HCT116 (cell line): ENCODE measurements at regions not wholly inside any gene's neighbourhood (a gene's known extent, or its start where the extent isn't known, plus 50 kb on each side); places are given as distances from the start of the nearest gene placed in this dataset.

Experiments
- ATAC-seq: fragments of 200-7000 bp; cut with Tn5 transposase; 2 replicates; pipeline ENCODE4 v1.9.1; 2020; ENCODE audit warnings: mild to moderate bottlenecking, moderate library complexity
- BruUV-seq: library from RNA; stranded (reverse); fragments of 400-500 nt; replicated peaks from 2 replicates; lab custom pipeline; 2021; lab: Mats Ljungman, UMichigan
- CTCF ChIA-PET: fragments of 300-600 bp; sonication (Branson Sonifier 250); formaldehyde crosslinking; loops from one replicate; lab custom pipeline; 2021; ENCODE audit warnings: antibody characterized with exemption; lab: Charles Lee
- POLR2A ChIA-PET: fragments of 300-600, 350-600 bp; sonication (Branson Sonifier 250); formaldehyde crosslinking; loops from one replicate; lab custom pipeline; 2021; ENCODE audit warnings: antibody characterized with exemption; lab: Charles Lee
- RAD21 ChIA-PET, 2 experiments: fragments of 300-600 bp; sonication (Branson Sonifier 250); formaldehyde crosslinking; loops; one replicate each; lab custom pipeline; 2023; ENCODE audit warnings: low total read pairs in 2 of 2; ENCODE audit not compliant: uncharacterized antibody in 2 of 2, unreplicated experiment in 2 of 2, low non-redundant PET in 1 of 2; lab: Charles Lee
- DNase-seq: peaks from one replicate; pipeline ENCODE4 v3.0.0-alpha.2; 2010; ENCODE audit warnings: low read depth, low spot score
- H2AFZ ChIP-seq: fragments of 200-600 bp; shearing (Covaris generic), sonication (generic); 2 replicates; pipeline ENCODE4 v1.6.1; 2017; ENCODE audit warnings: low read depth, mixed run types, mixed read lengths, antibody characterized with exemption, low read length; ENCODE audit not compliant: poor library complexity, severe bottlenecking
- H3K27ac ChIP-seq: 2 replicates; pipeline ENCODE4 v1.5.1; 2012; ENCODE audit warnings: low read depth, low read length
- H3K27me3 ChIP-seq: fragments of 200-600 bp; sonication (generic); 2 replicates; pipeline ENCODE4 v1.6.1; 2016; ENCODE audit warnings: mixed run types, low read length, mixed read lengths; ENCODE audit not compliant: insufficient read depth
- H3K36me3 ChIP-seq, 2 experiments: fragments of 200-500 bp in 1 of 2; fragments of 200-600 bp in 1 of 2; sonication (Bioruptor generic) in 1 of 2; sonication (generic) in 1 of 2; 2 replicates each; pipeline versions ENCODE4 v1.5.1 to v1.6.1; 2014 to 2016; ENCODE audit warnings: low read length in 2 of 2, inconsistent platforms in 1 of 2, mixed read lengths in 1 of 2, mixed run types in 1 of 2; ENCODE audit not compliant: insufficient read depth in 2 of 2, control insufficient read depth in 1 of 2
- H3K4me1 ChIP-seq, 2 experiments: fragments of 200-600 bp in 1 of 2; sonication (generic) in 1 of 2; 2 replicates each; pipeline versions ENCODE4 v1.5.1 to v1.6.1; 2012 to 2017; ENCODE audit warnings: low read length in 2 of 2, inconsistent platforms in 1 of 2, mild to moderate bottlenecking in 1 of 2, mixed read lengths in 1 of 2, mixed run types in 1 of 2, moderate library complexity in 1 of 2; ENCODE audit not compliant: insufficient read depth in 2 of 2, control insufficient read depth in 1 of 2
- H3K4me2 ChIP-seq: fragments of 200-600 bp; sonication (generic); 2 replicates; pipeline ENCODE4 v1.6.1; 2017; ENCODE audit warnings: mixed run types, low read length, mixed read lengths
- H3K4me3 ChIP-seq, 2 experiments: fragments of 200-600 bp in 1 of 2; sonication (generic) in 1 of 2; replicated peaks in 1 of 2; 2 replicates each; pipeline ENCODE4 v1.5.1; 2011 to 2016; ENCODE audit warnings: low read length in 2 of 2, control low read depth in 1 of 2, low read depth in 1 of 2, mild to moderate bottlenecking in 1 of 2, mixed read lengths in 1 of 2, mixed run types in 1 of 2
- H3K79me2 ChIP-seq: fragments of 200-600 bp; sonication (generic); 2 replicates; pipeline ENCODE4 v1.6.1; 2017; ENCODE audit warnings: mild to moderate bottlenecking, mixed run types, low read length, moderate library complexity, mixed read lengths; ENCODE audit not compliant: insufficient read depth
- H3K9ac ChIP-seq: fragments of 200-600 bp; sonication (generic); 2 replicates; pipeline ENCODE4 v1.6.1; 2016; ENCODE audit warnings: low read length, mixed read lengths
- H3K9me2 ChIP-seq: fragments of 200-600 bp; sonication (generic), shearing (Covaris generic); 2 replicates; pipeline ENCODE4 v1.6.1; 2017; ENCODE audit warnings: mixed run types, mild to moderate bottlenecking, moderate library complexity; ENCODE audit not compliant: insufficient read depth
- H3K9me3 ChIP-seq, 2 experiments: fragments of 200-500 bp in 1 of 2; fragments of 200-600 bp in 1 of 2; sonication (Bioruptor generic) in 1 of 2; sonication (generic) in 1 of 2; 2 replicates each; pipeline ENCODE4 v1.6.1; 2014 to 2017; ENCODE audit warnings: low read length in 2 of 2, mixed read lengths in 2 of 2, inconsistent platforms in 1 of 2, low read depth in 1 of 2, mild to moderate bottlenecking in 1 of 2, mixed run types in 1 of 2, moderate library complexity in 1 of 2; ENCODE audit not compliant: control insufficient read depth in 1 of 2, insufficient read depth in 1 of 2
- H4K20me1 ChIP-seq: fragments of 200-600 bp; sonication (generic), shearing (Covaris generic); 2 replicates; pipeline ENCODE4 v1.6.1; 2017; ENCODE audit warnings: mixed run types, mild to moderate bottlenecking, moderate library complexity; ENCODE audit not compliant: insufficient read depth
- CBX3 ChIP-seq: IDR thresholded peaks from 2 replicates; pipeline ENCODE4 v1.6.1; 2012; ENCODE audit warnings: low read depth
- CTCF ChIP-seq, 3 experiments: fragments of 200-600 bp in 1 of 3; sonication (generic) in 1 of 3; IDR thresholded peaks in 2 of 3; conservative IDR thresholded peaks in 1 of 3; 2 replicates each; pipeline ENCODE4 v1.5.1; 2012 to 2017; ENCODE audit warnings: low read depth in 2 of 3, low read length in 2 of 3, antibody characterized with exemption in 1 of 3, borderline replicate concordance in 1 of 3, control low read depth in 1 of 3, mild to moderate bottlenecking in 1 of 3, mixed read lengths in 1 of 3, mixed run types in 1 of 3, moderate library complexity in 1 of 3; ENCODE audit not compliant: insufficient read depth in 1 of 3
- ELF1 ChIP-seq: IDR thresholded peaks from 2 replicates; pipeline ENCODE4 v1.6.1; 2012; ENCODE audit warnings: low read depth, borderline replicate concordance
- EZH2 ChIP-seq: fragments of 200-600 bp; sonication (generic); IDR thresholded peaks from 2 replicates; pipeline ENCODE4 v1.6.1; 2017; ENCODE audit warnings: antibody characterized with exemption, mixed run types
- EZH2phosphoT487 ChIP-seq: fragments of 200-600 bp; IDR thresholded peaks from 2 replicates; pipeline ENCODE4 v1.6.1; 2018; ENCODE audit warnings: antibody characterized with exemption, borderline replicate concordance
- FOSL1 ChIP-seq: IDR thresholded peaks from 2 replicates; pipeline ENCODE4 v1.6.1; 2012; ENCODE audit warnings: low read depth
- JUND ChIP-seq: IDR thresholded peaks from 2 replicates; pipeline ENCODE4 v1.6.1; 2012
- POLR2A ChIP-seq: IDR thresholded peaks from 2 replicates; pipeline ENCODE4 v1.7.0; 2011; ENCODE audit warnings: borderline replicate concordance; ENCODE audit not compliant: insufficient read depth, insufficient read length; ENCODE audit errors: extremely low read depth
- POLR2AphosphoS5 ChIP-seq: IDR thresholded peaks from 2 replicates; pipeline ENCODE4 v1.6.1; 2011; ENCODE audit warnings: mild to moderate bottlenecking, low read depth, low read length, moderate library complexity
- RAD21 ChIP-seq: IDR thresholded peaks from 2 replicates; pipeline ENCODE4 v1.6.1; 2012; ENCODE audit warnings: low read depth, mild to moderate bottlenecking
- REST ChIP-seq: IDR thresholded peaks from 2 replicates; pipeline ENCODE4 v1.6.1; 2012; ENCODE audit warnings: low read depth
- SIN3A ChIP-seq: IDR thresholded peaks from 2 replicates; pipeline ENCODE4 v1.6.1; 2012; ENCODE audit warnings: low read depth
- SP1 ChIP-seq: IDR thresholded peaks from 2 replicates; pipeline ENCODE4 v1.6.1; 2012; ENCODE audit warnings: low read depth
- SRF ChIP-seq: IDR thresholded peaks from 2 replicates; pipeline ENCODE4 v1.6.1; 2012; ENCODE audit warnings: low read depth
- ZBTB33 ChIP-seq: IDR thresholded peaks from 2 replicates; pipeline ENCODE4 v1.6.1; 2011; ENCODE audit warnings: mild to moderate bottlenecking, low read length, moderate library complexity; ENCODE audit not compliant: insufficient replicate concordance; ENCODE audit errors: extremely low read depth
- ZNF274 ChIP-seq: fragments of 200-500 bp; sonication (Bioruptor generic); IDR thresholded peaks from 2 replicates; pipeline ENCODE4 v1.6.1; 2014; ENCODE audit warnings: mild to moderate bottlenecking, low read depth, low read length, inconsistent platforms
- intact Hi-C: fragments of 100-400 bp; cut with micrococcal nuclease; formaldehyde crosslinking; loops from 2 replicates; pipeline ENCODE4 v1.10.0; 2022

GRCh38 chr10:90451283-90451682 is 406.6 kb downstream of the HTR7 start:
- H3K27me3 ChIP-seq, result no peaks in the 10 kb centered on the region
- peak overlapping the region; percentile 3; the same call in 1 of the 2 replicates for H3K27ac ChIP-seq
- peak overlapping the region; percentile 73 for H2AFZ ChIP-seq
- no peaks in the 10 kb centered on the region; a peak in 1 of 4 replicates for H3K36me3 ChIP-seq
- intact Hi-C loops, result no loop called here
- H3K4me3 ChIP-seq, result no peak overlapping the region
- RAD21 ChIA-PET, result no interaction called here
- H3K9me2 ChIP-seq, result no peaks in the 10 kb centered on the region
- POLR2A ChIA-PET, result no interaction called here
- no peak overlapping the region for H3K9ac ChIP-seq
- TF ChIP-seq SRF (no peak), EZH2phosphoT487 (no peak), SP1 (no peak; the same call in 1 of the 2 replicates), CBX3 (no peak), ZNF274 (no peak), POLR2A (no peak), REST (no peak), EZH2 (no peak), SIN3A (no peak), POLR2AphosphoS5 (no peak), CTCF (IDR thresholded peaks at IDR 0.05 in 2 of 3, conservative IDR thresholded peaks at IDR 0.05 in 1 of 3; ENCODE audit: borderline replicate concordance in 1 of 3, insufficient read depth in 1 of 3, low read depth in 2 of 3, low read length in 2 of 3) (no peak), JUND (no peak), ZBTB33 (no peak), FOSL1 (no peak), ELF1 (no peak), RAD21 (no peak)
- no TSS peak for BruUV-seq
- DNase-seq (peak; percentile 8), ATAC-seq (peak; percentile 52)
- no peaks in the 10 kb centered on the region for H3K79me2 ChIP-seq
- H3K4me1 ChIP-seq, result peaks cover 5 to 14% of the 10 kb centered on the region in 2 experiments; a peak in 3 of 4 replicates
- H3K4me2 ChIP-seq, result peak overlapping the region; percentile 48
- no peaks in the 10 kb centered on the region for H4K20me1 ChIP-seq
- CTCF ChIA-PET, result no interaction called here
- no peaks in the 10 kb centered on the region; a peak in 1 of 4 replicates for H3K9me3 ChIP-seq
